ENCODE measurements at regions not wholly inside any gene's neighbourhood (a gene's known extent, or its start where the extent isn't known, plus 50 kb on each side); places are given as distances from the start of the nearest gene placed in this dataset.

- TF ChIP-seq NKRF (conservative IDR thresholded peaks at IDR 0.05) (no peak), JUND (IDR thresholded peaks at IDR 0.05; ENCODE audit: low read depth, low read length) (no peak), ZNF217 (IDR thresholded peaks at IDR 0.05) (no peak), EGR1 (IDR thresholded peaks at IDR 0.05; ENCODE audit: borderline replicate concordance in 1 of 2, low read depth in 2 of 2, low read length in 2 of 2) (no peak), PAX5 (IDR thresholded peaks at IDR 0.05; ENCODE audit: borderline replicate concordance, low read depth, low read length) (no peak), DPF2 (IDR thresholded peaks at IDR 0.05) (no peak), IKZF1 (conservative IDR thresholded peaks at IDR 0.05) (no peak), MAX (IDR thresholded peaks at IDR 0.05; ENCODE audit: low read depth, low read length) (no peak)
Measured at GRCh38 chr2:120509991-120510735, 164.2 kb downstream of the INHBB start (continued).

- no peaks in the 10 kb centered on the region for H3K36me3 ChIP-seq (ENCODE audit: control insufficient read depth in 2 of 2, insufficient read depth in 2 of 2, low read length in 1 of 2)
- ChIA-PET RAD21 (ENCODE audit: unreplicated experiment) (no interaction called here), SMC1A (ENCODE audit: uncharacterized antibody, unreplicated experiment) (no interaction called here), CTCF (interaction anchor here (0.6 kb wide), 1 partner anchor 167 kb away, joined by 4 read pairs; no protein-coding TSS in a partner anchor), POLR2A (no interaction called here)
- no peaks in the 10 kb centered on the region for H3K4me1 ChIP-seq (ENCODE audit: control insufficient read depth, insufficient read depth, low read length)
- H4K20me1 ChIP-seq (ENCODE audit: control insufficient read depth, insufficient read depth): no peaks in the 10 kb centered on the region
- H3K79me2 ChIP-seq (ENCODE audit: control insufficient read depth, insufficient read depth, low read length): no peaks in the 10 kb centered on the region
- no peak overlapping the region for H3K27ac ChIP-seq (ENCODE audit: control insufficient read depth, insufficient read depth)
- in situ Hi-C loops (cut with MboI): no loop called here
- intact Hi-C loops (cut with micrococcal nuclease; ENCODE audit: unreplicated experiment): no loop called here
- WGBS (ENCODE audit: insufficient coverage, insufficient replicate concordance, low lambda C conversion rate, missing lambda C conversion rate): 48% methylated on average over 10 of the region's 11 CpGs
- no peaks in the 10 kb centered on the region for H3K9me3 ChIP-seq (replicated peaks; ENCODE audit: control insufficient read depth, insufficient read depth, low read length)
- no peak overlapping the region for H3K4me3 ChIP-seq
- H3K9ac ChIP-seq (ENCODE audit: control insufficient read depth, insufficient read depth, low read length): no peak overlapping the region
- ATAC-seq: no peak
- BruUV-seq (replicated peaks): no TSS peak
- DNase-seq (ENCODE audit: low read depth, low spot score): no peak
- no peak overlapping the region for H3K4me2 ChIP-seq (ENCODE audit: control insufficient read depth, insufficient read depth)
- H2AFZ ChIP-seq (ENCODE audit: control insufficient read depth, low read depth, low read length): no peak overlapping the region
- no peak for FAIRE-seq
- peaks cover 0 to 2% of the 10 kb centered on the region in 2 experiments; a peak in 2 of 4 replicates for H3K27me3 ChIP-seq (replicated peaks in 1 of 2; ENCODE audit: control insufficient read depth in 2 of 2, insufficient read depth in 2 of 2, low read length in 1 of 2)
- TF ChIP-seq MEF2A (IDR thresholded peaks at IDR 0.05; ENCODE audit: insufficient read depth, low read depth, low read length): no peak
- TF ChIP-seq CEBPZ (IDR thresholded peaks at IDR 0.05; ENCODE audit: low read depth, low read length): no peak
- TF ChIP-seq ZNF217 (IDR thresholded peaks at IDR 0.05): no peak
- no peak for TF ChIP-seq PBX3 (IDR thresholded peaks at IDR 0.05; ENCODE audit: insufficient replicate concordance, low read depth, low read length)
- no peak for TF ChIP-seq PAX5 (IDR thresholded peaks at IDR 0.05; ENCODE audit: borderline replicate concordance, low read depth, low read length)
Measured at GRCh38 chr2:120510751-120511395, 164.9 kb downstream of the INHBB start.

Data from GM12878 (cell line).